BE2C (cell line): ENCODE measurements at regions not wholly inside any gene's neighbourhood (a gene's known extent, or its start where the extent isn't known, plus 50 kb on each side); places are given as distances from the start of the nearest gene placed in this dataset.

Experiments
- DNase-seq: peaks from one replicate; pipeline ENCODE4 v3.0.0-alpha.2; 2020
- H3K27me3 ChIP-seq: fragments of 250-450 bp; sonication (Bioruptor Pico); 2 replicates; pipeline ENCODE4 v1.5.1; 2020; ENCODE audit warnings: mild to moderate bottlenecking
- H3K36me3 ChIP-seq: fragments of 250-450 bp; sonication (Bioruptor Pico); 2 replicates; pipeline ENCODE4 v1.5.1; 2020; ENCODE audit warnings: mild to moderate bottlenecking
- H3K4me1 ChIP-seq: fragments of 250-450 bp; sonication (Bioruptor Pico); 2 replicates; pipeline ENCODE4 v1.5.1; 2020
- H3K4me3 ChIP-seq: 2 replicates; pipeline ENCODE4 v1.5.1; 2011; ENCODE audit warnings: low read depth, low read length
- H3K9me3 ChIP-seq: fragments of 250-450 bp; sonication (Bioruptor Pico); 2 replicates; pipeline ENCODE4 v1.5.1; 2020
- CTCF ChIP-seq: IDR thresholded peaks from 2 replicates; pipeline ENCODE4 v1.5.1; 2012; ENCODE audit warnings: mild to moderate bottlenecking, low read depth, low read length

GRCh38 chr1:116242741-116243140, 130.3 kb upstream of the ATP1A1 start:
- H3K36me3 ChIP-seq, result no peaks in the 10 kb centered on the region
- no peaks in the 10 kb centered on the region for H3K9me3 ChIP-seq
- no peaks in the 10 kb centered on the region for H3K4me1 ChIP-seq
- H3K27me3 ChIP-seq, result no peaks in the 10 kb centered on the region
- H3K4me3 ChIP-seq, result no peak overlapping the region
- TF ChIP-seq CTCF, result no peak
- no peak for DNase-seq

- Histone ChIP-seq H3K4me3 (no peak overlapping the region), H3K36me3 (no peaks in the 10 kb centered on the region), H3K9me3 (no peaks in the 10 kb centered on the region), H3K27me3 (no peaks in the 10 kb centered on the region), H3K4me1 (no peaks in the 10 kb centered on the region)
- no peak for DNase-seq
- no peak for TF ChIP-seq CTCF
These were observed 129.6 kb upstream of the ATP1A1 start for GRCh38 chr1:116243333-116244054.

GRCh38 chr1:116246174-116246573, 126.9 kb upstream of the ATP1A1 start:
- Histone ChIP-seq H3K27me3 (no peaks in the 10 kb centered on the region), H3K9me3 (no peaks in the 10 kb centered on the region), H3K36me3 (no peaks in the 10 kb centered on the region), H3K4me1 (no peaks in the 10 kb centered on the region), H3K4me3 (no peak overlapping the region)
- no peak for DNase-seq
- TF ChIP-seq CTCF, result no peak

GRCh38 chr1:116252271-116252670, 120.8 kb upstream of the ATP1A1 start:
- H3K4me3 ChIP-seq, result no peak overlapping the region
- no peak for DNase-seq
- no peaks in the 10 kb centered on the region for H3K36me3 ChIP-seq
- no peak for TF ChIP-seq CTCF
- no peaks in the 10 kb centered on the region for H3K9me3 ChIP-seq
- H3K4me1 ChIP-seq, result no peaks in the 10 kb centered on the region
- no peaks in the 10 kb centered on the region for H3K27me3 ChIP-seq

- no peak overlapping the region for H3K4me3 ChIP-seq
- no peak for DNase-seq
- no peaks in the 10 kb centered on the region for H3K4me1 ChIP-seq
- TF ChIP-seq CTCF, result no peak
- H3K36me3 ChIP-seq, result no peaks in the 10 kb centered on the region
- H3K9me3 ChIP-seq, result no peaks in the 10 kb centered on the region
- H3K27me3 ChIP-seq, result no peaks in the 10 kb centered on the region
These were observed 120.3 kb upstream of the ATP1A1 start for GRCh38 chr1:116252785-116253184.

- no peaks in the 10 kb centered on the region for H3K9me3 ChIP-seq
- DNase-seq, result no peak
- no peaks in the 10 kb centered on the region for H3K36me3 ChIP-seq
- TF ChIP-seq CTCF, result no peak
- H3K4me1 ChIP-seq, result no peaks in the 10 kb centered on the region
- H3K27me3 ChIP-seq, result no peaks in the 10 kb centered on the region
- H3K4me3 ChIP-seq, result no peak overlapping the region
These were observed 119.3 kb upstream of the ATP1A1 start for GRCh38 chr1:116253566-116254382.
